Omental fat pad (tissue), 3 donors: ENCODE measurements at regions not wholly inside any gene's neighbourhood (a gene's known extent, or its start where the extent isn't known, plus 50 kb on each side); places are given as distances from the start of the nearest gene placed in this dataset.

ENCODE experiments used
- ATAC-seq: fragments of 150-250 bp; one replicate; pipeline ENCODE4 v1.9.1; 2016; ENCODE audit warnings: mild to moderate bottlenecking, moderate library complexity; ENCODE audit not compliant: low FRiP score
- DNase-seq: peaks from one replicate; pipeline ENCODE4 v3.0.0-alpha.2; 2019; ENCODE audit warnings: low spot score
- CTCF ChIP-seq, 3 donors: fragments of 450-650 bp; IDR thresholded peaks; one replicate each; pipeline ENCODE4 v1.5.1; 2016 to 2017; ENCODE audit warnings: antibody characterized with exemption in 3 of 3, mild to moderate bottlenecking in 3 of 3, moderate library complexity in 2 of 3

- TF ChIP-seq CTCF (IDR thresholded peaks at IDR 0.05) = peak in 2 of 3 donors; percentile 89 to 91
- ATAC-seq (peak; percentile 92), DNase-seq (peak; percentile 66)
Measured at GRCh38 chr1:204806943-204807687, 63.5 kb upstream of the NFASC start.

DNA sequence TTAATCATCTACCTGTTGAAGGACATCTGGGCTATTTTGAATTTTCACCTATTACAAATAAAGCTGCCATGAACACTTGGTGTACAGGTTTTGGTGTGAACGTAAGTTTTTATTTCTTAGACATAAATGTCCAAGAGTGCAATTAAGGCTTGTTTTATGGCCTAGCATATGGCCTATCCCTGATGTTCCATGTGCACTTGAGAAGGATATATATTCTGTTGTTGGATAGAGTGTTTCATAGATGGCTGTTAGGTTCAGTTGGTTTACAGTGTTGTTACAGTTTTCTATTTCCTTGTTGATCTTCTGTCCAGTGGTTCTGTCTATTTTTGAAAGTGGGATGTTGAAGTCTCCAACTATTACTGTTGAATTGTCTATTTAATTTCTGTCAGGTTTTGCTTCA is 61.2 kb upstream of the NFASC start:
- ATAC-seq (no peak), DNase-seq (no peak)
- no peak for TF ChIP-seq CTCF (IDR thresholded peaks at IDR 0.05)

DNA sequence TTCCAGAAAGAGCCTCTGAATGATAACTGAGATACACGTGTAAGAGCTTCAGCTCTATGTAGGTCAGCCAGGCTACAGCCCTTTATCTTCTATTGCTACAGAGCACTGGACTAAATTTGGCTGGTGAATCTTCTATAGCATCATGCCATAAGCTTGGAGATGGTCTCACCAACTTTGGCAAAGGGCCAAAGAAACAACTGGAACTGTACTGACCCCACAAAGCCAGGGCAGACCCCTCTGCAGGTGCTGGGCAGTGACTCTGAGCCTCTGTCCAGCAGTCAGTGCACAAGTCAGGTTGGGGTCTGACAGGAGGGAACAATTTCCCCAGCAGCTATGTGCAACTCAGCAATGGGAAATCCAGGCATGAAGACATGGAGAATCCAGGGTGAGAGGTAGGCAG is 57.8 kb upstream of the NFASC start:
- DNase-seq (no peak), ATAC-seq (no peak)
- no peak for TF ChIP-seq CTCF (IDR thresholded peaks at IDR 0.05)

DNA sequence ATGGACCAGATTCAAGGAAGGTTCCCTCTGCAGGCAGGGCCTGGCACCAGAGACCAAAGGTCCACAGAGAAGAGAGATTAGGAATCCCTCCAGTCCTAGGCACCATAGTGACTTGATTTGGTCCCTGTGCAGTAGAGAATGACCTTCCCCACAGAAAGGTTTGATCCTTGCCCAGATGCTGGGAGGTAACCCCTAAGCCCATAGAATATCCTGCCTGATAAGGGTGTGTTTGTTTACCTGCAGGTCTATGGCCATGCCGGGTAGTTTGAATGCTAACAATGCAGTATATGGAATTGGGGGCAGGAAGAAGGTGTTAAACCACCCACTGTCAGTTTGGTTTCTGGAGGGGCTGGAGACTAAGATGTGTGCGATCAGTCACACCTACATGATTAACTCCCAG is 57.1 kb upstream of the NFASC start:
- DNase-seq (no peak), ATAC-seq (no peak)
- TF ChIP-seq CTCF (IDR thresholded peaks at IDR 0.05) = no peak

GRCh38 chr1:204814166-204814884 is 56.3 kb upstream of the NFASC start:
- ATAC-seq = no peak
- no peak for TF ChIP-seq CTCF (IDR thresholded peaks at IDR 0.05)
- DNase-seq = no peak

DNA sequence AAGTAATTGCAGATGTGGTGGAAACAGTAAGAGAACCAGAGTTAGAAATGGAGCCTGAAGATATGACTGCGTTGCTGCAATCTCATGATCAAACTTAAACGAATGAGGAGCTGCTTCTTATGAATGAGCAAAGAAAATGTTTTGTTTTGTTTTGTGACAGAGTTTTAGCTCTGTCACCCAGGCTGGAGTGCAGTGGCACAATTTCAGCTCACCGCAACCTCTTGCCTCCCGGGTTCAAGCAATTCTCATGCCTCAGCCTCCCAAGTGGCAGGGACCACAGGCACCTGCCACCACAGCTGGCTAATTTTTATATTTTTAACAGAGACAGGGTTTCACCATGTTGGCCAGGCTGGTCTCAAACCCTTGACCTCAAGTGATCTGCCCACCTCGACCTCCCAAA is 53.3 kb upstream of the NFASC start:
- no peak for ATAC-seq
- no peak for TF ChIP-seq CTCF (IDR thresholded peaks at IDR 0.05)
- no peak for DNase-seq

DNA sequence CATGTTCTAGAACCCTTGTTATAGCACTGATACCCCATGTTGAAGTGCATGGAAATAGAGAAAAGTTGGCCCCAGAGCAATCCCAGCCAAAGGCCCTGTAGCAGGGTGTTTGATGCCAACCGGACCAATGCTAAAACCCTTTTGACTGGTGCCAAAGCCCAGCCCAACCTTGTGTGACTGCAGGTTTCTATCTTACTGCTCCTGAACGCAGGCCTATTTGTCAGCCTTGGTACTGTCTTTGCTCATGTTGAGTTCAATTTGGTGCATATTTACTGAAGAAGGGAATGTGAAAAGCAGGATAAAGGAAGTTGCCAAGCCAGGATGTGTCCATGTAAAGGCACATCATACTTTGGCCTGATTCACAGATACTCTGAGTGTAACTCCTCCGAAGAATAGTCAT is 51.7 kb upstream of the NFASC start:
- TF ChIP-seq CTCF (IDR thresholded peaks at IDR 0.05) = no peak
- DNase-seq (no peak), ATAC-seq (no peak)
